ENCODE measurements at regions not wholly inside any gene's neighbourhood (a gene's known extent, or its start where the extent isn't known, plus 50 kb on each side); places are given as distances from the start of the nearest gene placed in this dataset.

GRCh38 chr6:170018936-170019817 lies 267.8 kb downstream of the ERMARD start:
- H3K4me3 ChIP-seq (ENCODE audit: low read length in 2 of 2): no peak overlapping the region
- H3K36me3 ChIP-seq (ENCODE audit: control insufficient read depth in 2 of 2, insufficient read depth in 2 of 2, low read length in 2 of 2): no peaks in the 10 kb centered on the region
- no peaks in the 10 kb centered on the region for H3K4me1 ChIP-seq (ENCODE audit: control insufficient read depth, insufficient read depth, low read length)
- H3K9me3 ChIP-seq (ENCODE audit: control insufficient read depth in 2 of 2, low read length in 2 of 2): no peaks in the 10 kb centered on the region
- H3K27ac ChIP-seq (ENCODE audit: low read length): no peak overlapping the region
- peaks cover 2% of the 10 kb centered on the region in 2 donors for H3K27me3 ChIP-seq (ENCODE audit: control insufficient read depth in 1 of 2, insufficient read depth in 2 of 2, low read length in 2 of 2)
- H3K9ac ChIP-seq (ENCODE audit: low read length in 2 of 2): no peak overlapping the region

- H3K27ac ChIP-seq (ENCODE audit: low read length): no peak overlapping the region
- peaks cover 2% of the 10 kb centered on the region in 2 donors for H3K27me3 ChIP-seq (ENCODE audit: control insufficient read depth in 1 of 2, insufficient read depth in 2 of 2, low read length in 2 of 2)
- no peaks in the 10 kb centered on the region for H3K4me1 ChIP-seq (ENCODE audit: control insufficient read depth, insufficient read depth, low read length)
- peaks cover 0 to 3% of the 10 kb centered on the region in 2 donors for H3K9me3 ChIP-seq (ENCODE audit: control insufficient read depth in 2 of 2, low read length in 2 of 2)
- H3K9ac ChIP-seq (ENCODE audit: low read length in 2 of 2): no peak overlapping the region
- no peaks in the 10 kb centered on the region for H3K36me3 ChIP-seq (ENCODE audit: control insufficient read depth in 2 of 2, insufficient read depth in 2 of 2, low read length in 2 of 2)
- no peak overlapping the region for H3K4me3 ChIP-seq (ENCODE audit: low read length in 2 of 2)
Observed at GRCh38 chr6:170018422-170018935, 267.1 kb downstream of the ERMARD start.

DNA sequence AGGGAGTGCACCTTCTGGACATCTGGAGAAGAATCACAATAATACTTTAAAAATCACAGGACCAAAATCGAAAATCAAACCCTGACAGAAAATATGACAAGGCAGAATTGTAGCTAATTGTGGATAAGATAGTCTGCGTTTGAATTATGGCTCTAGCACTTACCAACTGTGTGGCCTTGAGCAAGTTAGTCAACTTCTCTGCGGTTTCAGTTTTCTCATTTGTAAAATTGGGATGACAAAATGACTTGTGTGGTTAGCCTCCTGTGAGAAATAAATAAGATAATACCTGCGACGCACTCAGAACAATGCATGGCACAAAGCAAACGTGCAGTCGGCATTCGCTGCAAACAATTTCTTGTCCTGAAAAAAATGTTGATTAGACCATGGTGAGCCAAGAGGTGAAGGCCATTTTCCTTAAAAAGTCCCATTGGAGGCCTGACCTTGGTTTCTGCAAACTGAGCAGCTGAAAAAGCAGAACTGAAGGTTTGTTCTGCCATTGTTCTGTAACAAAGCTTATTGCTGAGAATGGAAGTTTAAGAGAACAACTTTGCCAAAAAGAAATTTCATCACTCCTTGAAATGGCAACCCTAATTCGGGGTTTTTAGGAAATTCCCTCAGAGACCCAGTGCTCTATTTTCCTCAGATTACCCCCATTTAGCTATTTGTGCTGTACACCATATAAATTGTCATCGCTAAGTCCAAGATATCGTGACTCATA lies 266.3 kb downstream of the ERMARD start:
- H3K9me3 ChIP-seq (ENCODE audit: control insufficient read depth in 2 of 2, low read length in 2 of 2): peaks cover 0 to 5% of the 10 kb centered on the region in 2 donors
- peaks cover 2% of the 10 kb centered on the region in 2 donors for H3K27me3 ChIP-seq (ENCODE audit: control insufficient read depth in 1 of 2, insufficient read depth in 2 of 2, low read length in 2 of 2)
- H3K27ac ChIP-seq (ENCODE audit: low read length): no peak overlapping the region
- H3K4me3 ChIP-seq (ENCODE audit: low read length in 2 of 2): no peak overlapping the region
- no peaks in the 10 kb centered on the region for H3K36me3 ChIP-seq (ENCODE audit: control insufficient read depth in 2 of 2, insufficient read depth in 2 of 2, low read length in 2 of 2)
- H3K9ac ChIP-seq (ENCODE audit: low read length in 2 of 2): no peak overlapping the region
- H3K4me1 ChIP-seq (ENCODE audit: control insufficient read depth, insufficient read depth, low read length): no peaks in the 10 kb centered on the region

DNA sequence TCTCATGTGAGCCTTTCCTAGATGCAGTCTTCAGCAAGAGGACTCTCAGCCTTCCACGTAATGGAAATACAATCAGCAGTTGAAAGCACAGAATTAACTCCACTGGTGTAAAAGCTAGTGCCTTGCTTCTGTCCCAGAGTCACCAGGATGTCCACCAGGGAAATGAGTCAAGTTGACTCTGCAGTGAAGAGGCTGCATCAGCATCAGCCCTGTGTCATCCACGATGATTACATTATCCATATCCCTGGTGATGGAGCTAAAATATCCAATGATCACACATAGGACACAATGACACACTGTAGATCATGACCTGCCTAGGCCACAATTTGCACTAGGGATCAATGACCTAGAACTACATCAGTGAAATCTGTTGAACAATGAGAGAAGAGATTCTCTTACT lies 262.4 kb downstream of the ERMARD start:
- peaks cover 0 to 5% of the 10 kb centered on the region in 2 donors for H3K9me3 ChIP-seq (ENCODE audit: control insufficient read depth in 2 of 2, low read length in 2 of 2)
- peaks cover 0 to 2% of the 10 kb centered on the region in 2 donors for H3K27me3 ChIP-seq (ENCODE audit: control insufficient read depth in 1 of 2, insufficient read depth in 2 of 2, low read length in 2 of 2)
- no peak overlapping the region for H3K27ac ChIP-seq (ENCODE audit: low read length)
- H3K9ac ChIP-seq (ENCODE audit: low read length in 2 of 2): no peak overlapping the region
- H3K4me3 ChIP-seq (ENCODE audit: low read length in 2 of 2): no peak overlapping the region
- peaks cover 3% of the 10 kb centered on the region for H3K4me1 ChIP-seq (ENCODE audit: control insufficient read depth, insufficient read depth, low read length)
- no peaks in the 10 kb centered on the region for H3K36me3 ChIP-seq (ENCODE audit: control insufficient read depth in 2 of 2, insufficient read depth in 2 of 2, low read length in 2 of 2)

- H3K27ac ChIP-seq (ENCODE audit: low read length): no peak overlapping the region
Observed at GRCh38 chr6:170012037-170012330, 260.6 kb downstream of the ERMARD start.

GRCh38 chr6:170011204-170012036 lies 260.0 kb downstream of the ERMARD start:
- no peak overlapping the region for H3K9ac ChIP-seq (ENCODE audit: low read length in 2 of 2)
- H3K27ac ChIP-seq (ENCODE audit: low read length): no peak overlapping the region

More at GRCh38 chr6:170012037-170012330, 260.6 kb downstream of the ERMARD start:
- no peak overlapping the region for H3K4me3 ChIP-seq (ENCODE audit: low read length in 2 of 2)
- H3K4me1 ChIP-seq (ENCODE audit: control insufficient read depth, insufficient read depth, low read length): peaks cover 3% of the 10 kb centered on the region
- no peak overlapping the region for H3K9ac ChIP-seq (ENCODE audit: low read length in 2 of 2)
- no peaks in the 10 kb centered on the region for H3K36me3 ChIP-seq (ENCODE audit: control insufficient read depth in 2 of 2, insufficient read depth in 2 of 2, low read length in 2 of 2)
- peaks cover 0 to 2% of the 10 kb centered on the region in 2 donors for H3K27me3 ChIP-seq (ENCODE audit: control insufficient read depth in 1 of 2, insufficient read depth in 2 of 2, low read length in 2 of 2)
- H3K9me3 ChIP-seq (ENCODE audit: control insufficient read depth in 2 of 2, low read length in 2 of 2): peaks cover 0 to 5% of the 10 kb centered on the region in 2 donors

GRCh38 chr6:170010665-170011203 lies 259.3 kb downstream of the ERMARD start:
- peaks cover 0 to 5% of the 10 kb centered on the region in 2 donors for H3K9me3 ChIP-seq (ENCODE audit: control insufficient read depth in 2 of 2, low read length in 2 of 2)
- H3K9ac ChIP-seq (ENCODE audit: low read length in 2 of 2): no peak overlapping the region
- H3K27me3 ChIP-seq (ENCODE audit: control insufficient read depth in 1 of 2, insufficient read depth in 2 of 2, low read length in 2 of 2): peaks cover 0 to 2% of the 10 kb centered on the region in 2 donors
- H3K27ac ChIP-seq (ENCODE audit: low read length): no peak overlapping the region
- no peaks in the 10 kb centered on the region for H3K36me3 ChIP-seq (ENCODE audit: control insufficient read depth in 2 of 2, insufficient read depth in 2 of 2, low read length in 2 of 2)
- H3K4me3 ChIP-seq (ENCODE audit: low read length in 2 of 2): no peak overlapping the region
- H3K4me1 ChIP-seq (ENCODE audit: control insufficient read depth, insufficient read depth, low read length): peaks cover 3% of the 10 kb centered on the region

More at GRCh38 chr6:170011204-170012036, 260.0 kb downstream of the ERMARD start:
- peaks cover 0 to 2% of the 10 kb centered on the region in 2 donors for H3K27me3 ChIP-seq (ENCODE audit: control insufficient read depth in 1 of 2, insufficient read depth in 2 of 2, low read length in 2 of 2)
- no peak overlapping the region for H3K4me3 ChIP-seq (ENCODE audit: low read length in 2 of 2)
- no peaks in the 10 kb centered on the region for H3K36me3 ChIP-seq (ENCODE audit: control insufficient read depth in 2 of 2, insufficient read depth in 2 of 2, low read length in 2 of 2)
- H3K9me3 ChIP-seq (ENCODE audit: control insufficient read depth in 2 of 2, low read length in 2 of 2): peaks cover 0 to 5% of the 10 kb centered on the region in 2 donors
- H3K4me1 ChIP-seq (ENCODE audit: control insufficient read depth, insufficient read depth, low read length): peaks cover 3% of the 10 kb centered on the region

DNA sequence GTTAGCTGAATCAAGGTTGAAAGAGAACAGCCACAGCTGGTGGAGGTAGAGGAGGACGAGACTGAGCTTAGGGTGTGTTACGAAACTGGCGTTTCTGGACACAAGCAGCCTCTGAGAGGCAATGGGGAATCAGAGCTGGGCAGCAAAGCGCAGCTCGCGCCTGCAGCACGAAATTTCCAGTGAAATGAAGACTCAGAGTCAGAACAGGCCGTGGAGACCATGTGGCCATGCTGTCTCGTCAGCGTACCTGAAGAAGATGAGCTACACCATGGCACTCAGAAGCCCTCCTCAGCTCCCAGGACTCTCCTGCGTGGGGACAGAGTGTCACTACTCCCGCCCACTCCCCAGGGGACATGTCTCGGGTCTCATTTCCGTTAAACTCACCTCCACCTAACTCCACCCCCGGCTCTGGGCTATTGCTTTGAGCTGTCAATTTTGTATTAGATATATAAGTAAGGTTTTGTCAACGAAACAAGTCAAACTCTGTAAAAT lies 256.9 kb downstream of the ERMARD start:
- H3K4me3 ChIP-seq (ENCODE audit: low read length in 2 of 2): no peak overlapping the region
- H3K4me1 ChIP-seq (ENCODE audit: control insufficient read depth, insufficient read depth, low read length): peaks cover 3% of the 10 kb centered on the region
- no peaks in the 10 kb centered on the region for H3K36me3 ChIP-seq (ENCODE audit: control insufficient read depth in 2 of 2, insufficient read depth in 2 of 2, low read length in 2 of 2)
- peaks cover under 1 to 4% of the 10 kb centered on the region in 2 donors for H3K9me3 ChIP-seq (ENCODE audit: control insufficient read depth in 2 of 2, low read length in 2 of 2)
- H3K27me3 ChIP-seq (ENCODE audit: control insufficient read depth in 1 of 2, insufficient read depth in 2 of 2, low read length in 2 of 2): no peaks in the 10 kb centered on the region
- H3K9ac ChIP-seq (ENCODE audit: low read length in 2 of 2): no peak overlapping the region
- no peak overlapping the region for H3K27ac ChIP-seq (ENCODE audit: low read length)

- no peaks in the 10 kb centered on the region for H3K36me3 ChIP-seq (ENCODE audit: control insufficient read depth in 2 of 2, insufficient read depth in 2 of 2, low read length in 2 of 2)
- H3K4me3 ChIP-seq (ENCODE audit: low read length in 2 of 2): no peak overlapping the region
- no peaks in the 10 kb centered on the region for H3K27me3 ChIP-seq (ENCODE audit: control insufficient read depth in 1 of 2, insufficient read depth in 2 of 2, low read length in 2 of 2)
- H3K27ac ChIP-seq (ENCODE audit: low read length): no peak overlapping the region
- peaks cover 0 to 4% of the 10 kb centered on the region in 2 donors for H3K9me3 ChIP-seq (ENCODE audit: control insufficient read depth in 2 of 2, low read length in 2 of 2)
- H3K4me1 ChIP-seq (ENCODE audit: control insufficient read depth, insufficient read depth, low read length): peaks cover 3% of the 10 kb centered on the region
- H3K9ac ChIP-seq (ENCODE audit: low read length in 2 of 2): no peak overlapping the region
Observed at GRCh38 chr6:170007468-170008293, 256.3 kb downstream of the ERMARD start.
